ENCODE measurements at regions not wholly inside any gene's neighbourhood (a gene's known extent, or its start where the extent isn't known, plus 50 kb on each side); places are given as distances from the start of the nearest gene placed in this dataset.

GRCh38 chr22:34225278-34225677 lies 305.0 kb upstream of the LARGE1 start:
- Histone ChIP-seq H3K4me2 (ENCODE audit: low read depth, low read length, poor library complexity, severe bottlenecking) (no peak overlapping the region), H3K9ac (ENCODE audit: low read length) (no peak overlapping the region), H3K79me2 (ENCODE audit: insufficient read depth, low read length) (no peaks in the 10 kb centered on the region), H3K4me3 (ENCODE audit: insufficient read depth, low read length, poor library complexity, severe bottlenecking) (no peak overlapping the region), H3K36me3 (ENCODE audit: low read length) (no peaks in the 10 kb centered on the region), H3K27ac (ENCODE audit: low read depth, low read length) (no peak overlapping the region), H3K9me2 (replicated peaks; ENCODE audit: insufficient read depth, low read length) (no peaks in the 10 kb centered on the region), H3K9me3 (ENCODE audit: insufficient read depth, low read length) (no peaks in the 10 kb centered on the region), H3F3A (ENCODE audit: insufficient read depth) (no peaks in the 10 kb centered on the region), H2AFZ (ENCODE audit: low read depth, low read length, severe bottlenecking) (no peak overlapping the region), H4K20me1 (ENCODE audit: low read depth, low read length) (no peaks in the 10 kb centered on the region), H3K27me3 (ENCODE audit: low read length) (no peaks in the 10 kb centered on the region)
- no peak for TF ChIP-seq CTCF (IDR thresholded peaks at IDR 0.05; ENCODE audit: insufficient read depth, low read length, poor library complexity, severe bottlenecking)
- TF ChIP-seq EZH2phosphoT487 (conservative IDR thresholded peaks at IDR 0.05; ENCODE audit: low read length), result no peak

- H3K4me2 ChIP-seq (ENCODE audit: low read depth, low read length, poor library complexity, severe bottlenecking), result no peak overlapping the region
- no peak overlapping the region for H3K27ac ChIP-seq (ENCODE audit: low read depth, low read length)
- no peak overlapping the region for H3K4me3 ChIP-seq (ENCODE audit: insufficient read depth, low read length, poor library complexity, severe bottlenecking)
- H3K9me3 ChIP-seq (ENCODE audit: insufficient read depth, low read length), result no peaks in the 10 kb centered on the region; the same call in 1 of the 2 replicates
- no peaks in the 10 kb centered on the region for H3K27me3 ChIP-seq (ENCODE audit: low read length)
- no peak for TF ChIP-seq CTCF (IDR thresholded peaks at IDR 0.05; ENCODE audit: insufficient read depth, low read length, poor library complexity, severe bottlenecking)
- TF ChIP-seq EZH2phosphoT487 (conservative IDR thresholded peaks at IDR 0.05; ENCODE audit: low read length), result no peak
- H4K20me1 ChIP-seq (ENCODE audit: low read depth, low read length), result no peaks in the 10 kb centered on the region
- no peak overlapping the region for H2AFZ ChIP-seq (ENCODE audit: low read depth, low read length, severe bottlenecking)
- H3K36me3 ChIP-seq (ENCODE audit: low read length), result no peaks in the 10 kb centered on the region
- no peaks in the 10 kb centered on the region for H3K79me2 ChIP-seq (ENCODE audit: insufficient read depth, low read length)
- no peaks in the 10 kb centered on the region for H3F3A ChIP-seq (ENCODE audit: insufficient read depth)
- no peaks in the 10 kb centered on the region for H3K9me2 ChIP-seq (replicated peaks; ENCODE audit: insufficient read depth, low read length)
- no peak overlapping the region for H3K9ac ChIP-seq (ENCODE audit: low read length)
Observed at GRCh38 chr22:34236527-34236926, 316.3 kb upstream of the LARGE1 start.

- TF ChIP-seq EZH2phosphoT487 (conservative IDR thresholded peaks at IDR 0.05; ENCODE audit: low read length), result no peak
- no peak for TF ChIP-seq CTCF (IDR thresholded peaks at IDR 0.05; ENCODE audit: insufficient read depth, low read length, poor library complexity, severe bottlenecking)
- no peak overlapping the region for H3K27ac ChIP-seq (ENCODE audit: low read depth, low read length)
- H3F3A ChIP-seq (ENCODE audit: insufficient read depth), result no peaks in the 10 kb centered on the region
- no peaks in the 10 kb centered on the region; the same call in 1 of the 2 replicates for H3K9me3 ChIP-seq (ENCODE audit: insufficient read depth, low read length)
- H4K20me1 ChIP-seq (ENCODE audit: low read depth, low read length), result no peaks in the 10 kb centered on the region
- no peaks in the 10 kb centered on the region for H3K36me3 ChIP-seq (ENCODE audit: low read length)
- no peak overlapping the region for H2AFZ ChIP-seq (ENCODE audit: low read depth, low read length, severe bottlenecking)
- H3K79me2 ChIP-seq (ENCODE audit: insufficient read depth, low read length), result no peaks in the 10 kb centered on the region
- no peaks in the 10 kb centered on the region for H3K27me3 ChIP-seq (ENCODE audit: low read length)
- no peak overlapping the region for H3K4me2 ChIP-seq (ENCODE audit: low read depth, low read length, poor library complexity, severe bottlenecking)
- H3K9me2 ChIP-seq (replicated peaks; ENCODE audit: insufficient read depth, low read length), result no peaks in the 10 kb centered on the region
- no peak overlapping the region for H3K9ac ChIP-seq (ENCODE audit: low read length)
- no peak overlapping the region for H3K4me3 ChIP-seq (ENCODE audit: insufficient read depth, low read length, poor library complexity, severe bottlenecking)
Observed at GRCh38 chr22:34239421-34239820, 319.1 kb upstream of the LARGE1 start.

Measured in SU-DHL-6 (cell line).